Omental fat pad (tissue), 3 donors: ENCODE measurements at regions not wholly inside any gene's neighbourhood (a gene's known extent, or its start where the extent isn't known, plus 50 kb on each side); places are given as distances from the start of the nearest gene placed in this dataset.

Experiments
- ATAC-seq: fragments of 150-250 bp; one replicate; pipeline ENCODE4 v1.9.1; 2016; ENCODE audit warnings: mild to moderate bottlenecking, moderate library complexity; ENCODE audit not compliant: low FRiP score
- DNase-seq: peaks from one replicate; pipeline ENCODE4 v3.0.0-alpha.2; 2019; ENCODE audit warnings: low spot score
- TF ChIP-seq, protein P1 (sequence below), 3 donors: fragments of 450-650 bp; IDR thresholded peaks; one replicate each; pipeline ENCODE4 v1.5.1; 2016 to 2017; ENCODE audit warnings: antibody characterized with exemption in 3 of 3, mild to moderate bottlenecking in 3 of 3, moderate library complexity in 2 of 3

- TF ChIP-seq, protein P1, sequence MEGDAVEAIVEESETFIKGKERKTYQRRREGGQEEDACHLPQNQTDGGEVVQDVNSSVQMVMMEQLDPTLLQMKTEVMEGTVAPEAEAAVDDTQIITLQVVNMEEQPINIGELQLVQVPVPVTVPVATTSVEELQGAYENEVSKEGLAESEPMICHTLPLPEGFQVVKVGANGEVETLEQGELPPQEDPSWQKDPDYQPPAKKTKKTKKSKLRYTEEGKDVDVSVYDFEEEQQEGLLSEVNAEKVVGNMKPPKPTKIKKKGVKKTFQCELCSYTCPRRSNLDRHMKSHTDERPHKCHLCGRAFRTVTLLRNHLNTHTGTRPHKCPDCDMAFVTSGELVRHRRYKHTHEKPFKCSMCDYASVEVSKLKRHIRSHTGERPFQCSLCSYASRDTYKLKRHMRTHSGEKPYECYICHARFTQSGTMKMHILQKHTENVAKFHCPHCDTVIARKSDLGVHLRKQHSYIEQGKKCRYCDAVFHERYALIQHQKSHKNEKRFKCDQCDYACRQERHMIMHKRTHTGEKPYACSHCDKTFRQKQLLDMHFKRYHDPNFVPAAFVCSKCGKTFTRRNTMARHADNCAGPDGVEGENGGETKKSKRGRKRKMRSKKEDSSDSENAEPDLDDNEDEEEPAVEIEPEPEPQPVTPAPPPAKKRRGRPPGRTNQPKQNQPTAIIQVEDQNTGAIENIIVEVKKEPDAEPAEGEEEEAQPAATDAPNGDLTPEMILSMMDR (IDR thresholded peaks at IDR 0.05), result no peak
- ATAC-seq (no peak), DNase-seq (no peak)
These were observed 263.0 kb downstream of the PHF14 start for GRCh38 chr7:11236680-11237079.

DNA sequence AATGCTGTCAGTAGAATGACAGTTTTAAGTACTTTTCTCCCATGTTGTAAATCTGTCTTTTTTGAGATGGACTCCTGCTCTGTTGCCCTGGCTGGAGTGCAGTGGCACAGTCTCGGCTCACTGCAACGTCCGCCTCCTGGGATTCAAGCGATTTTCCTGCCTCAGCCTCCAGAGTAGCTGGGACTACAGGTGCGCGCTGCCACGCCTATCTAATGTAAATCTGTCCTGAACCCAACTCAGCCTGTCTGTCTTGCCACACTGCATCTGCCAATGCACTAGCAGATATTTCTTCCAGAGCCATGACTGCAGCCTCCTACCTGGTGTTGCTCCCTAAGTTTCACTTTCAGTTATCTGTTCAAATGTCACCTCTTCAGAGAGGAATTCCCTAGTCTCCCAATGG lies 264.1 kb downstream of the PHF14 start:
- TF ChIP-seq, protein P1 (IDR thresholded peaks at IDR 0.05), result no peak
- no peak for DNase-seq
- ATAC-seq, result no peak

GRCh38 chr7:11239316-11239715 lies 265.6 kb downstream of the PHF14 start:
- TF ChIP-seq, protein P1 (IDR thresholded peaks at IDR 0.05), result no peak
- no peak for ATAC-seq
- no peak for DNase-seq

DNA sequence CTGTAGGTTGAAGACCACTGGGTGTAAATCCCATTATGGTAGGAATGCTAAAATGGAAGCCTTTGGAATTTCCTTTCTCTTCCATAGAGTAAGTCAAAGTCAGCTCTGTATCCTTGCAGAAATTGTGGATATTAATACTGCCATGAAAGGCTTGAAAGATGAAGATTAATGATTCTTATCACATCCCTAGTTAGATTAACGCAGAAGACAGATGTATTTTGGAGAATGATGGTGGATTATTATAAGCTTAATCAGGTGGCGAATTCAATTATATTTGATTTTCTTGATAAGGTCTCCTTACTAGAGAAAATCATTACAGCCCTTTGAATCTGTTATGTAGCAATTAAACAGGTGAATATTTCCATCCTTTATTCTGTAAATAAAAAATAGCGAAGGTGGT lies 270.1 kb downstream of the PHF14 start:
- no peak for ATAC-seq
- DNase-seq, result no peak
- TF ChIP-seq, protein P1 (IDR thresholded peaks at IDR 0.05), result no peak

DNA sequence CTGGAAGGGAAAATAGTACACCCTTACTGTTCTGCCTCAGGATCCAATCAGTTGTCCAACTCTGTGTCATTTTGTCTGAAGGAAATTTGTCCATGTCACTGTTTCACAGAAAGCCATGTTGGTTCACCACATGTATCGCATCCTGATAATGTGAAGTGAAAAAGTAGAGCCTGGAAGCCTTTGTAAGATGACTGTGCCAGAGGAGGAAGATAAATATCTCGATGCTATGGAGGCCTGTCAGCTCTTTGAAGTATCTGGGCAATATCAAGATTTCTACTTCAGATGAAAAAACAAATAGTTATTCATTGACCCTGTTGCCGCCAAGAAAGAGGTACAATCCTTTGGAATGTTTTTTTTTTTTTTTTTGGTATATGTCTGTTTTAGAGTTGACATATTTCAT lies 270.5 kb downstream of the PHF14 start:
- TF ChIP-seq, protein P1 (IDR thresholded peaks at IDR 0.05), result no peak
- DNase-seq, result no peak
- no peak for ATAC-seq

GRCh38 chr7:11247545-11247944 lies 273.9 kb downstream of the PHF14 start:
- ATAC-seq (no peak), DNase-seq (no peak)
- TF ChIP-seq, protein P1 (IDR thresholded peaks at IDR 0.05), result no peak

DNA sequence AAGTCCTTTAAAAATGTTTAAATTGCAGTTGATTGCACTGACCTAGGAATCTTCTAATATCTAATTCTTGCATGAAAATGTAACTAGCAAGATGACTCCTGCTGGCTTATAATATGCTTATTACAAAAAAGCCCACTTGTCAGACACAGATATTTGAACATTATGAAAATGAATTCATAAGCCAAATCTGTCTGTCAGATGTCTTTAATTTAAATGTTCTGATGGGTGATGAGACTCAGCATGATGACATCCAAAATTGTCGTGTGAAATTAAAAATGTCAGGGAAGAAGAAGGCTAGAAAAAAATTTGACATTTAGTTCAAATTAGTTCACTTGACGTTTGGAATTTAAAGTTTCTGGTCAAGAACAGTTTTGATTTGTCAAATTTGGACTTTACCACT lies 277.8 kb downstream of the PHF14 start:
- ATAC-seq, result no peak
- DNase-seq, result no peak
- TF ChIP-seq, protein P1 (IDR thresholded peaks at IDR 0.05), result no peak
